DND-41 (cell line): ENCODE measurements at regions not wholly inside any gene's neighbourhood (a gene's known extent, or its start where the extent isn't known, plus 50 kb on each side); places are given as distances from the start of the nearest gene placed in this dataset.

Experiments used
- ATAC-seq: fragments of 200-7000 bp; cut with Tn5 transposase; 3 replicates; pipeline ENCODE4 v1.9.1; 2021; ENCODE audit warnings: low read depth; ENCODE audit not compliant: insufficient read depth
- DNase-seq: peaks from one replicate; pipeline ENCODE4 v3.0.0-alpha.2; 2020
- H2AFZ ChIP-seq: 2 replicates; pipeline ENCODE4 v1.6.0; 2012; ENCODE audit warnings: low read depth, low read length
- H3K27ac ChIP-seq: 2 replicates; pipeline ENCODE4 v1.5.1; 2012; ENCODE audit warnings: low read length, inconsistent platforms
- H3K27me3 ChIP-seq: fragments of 200-600 bp; sonication (generic); 2 replicates; pipeline ENCODE4 v1.6.0; 2012; ENCODE audit warnings: low read length, mild to moderate bottlenecking, inconsistent platforms; ENCODE audit not compliant: insufficient read depth, poor library complexity
- H3K36me3 ChIP-seq: 2 replicates; pipeline ENCODE4 v1.5.1; 2012; ENCODE audit warnings: low read length, inconsistent platforms; ENCODE audit not compliant: insufficient read depth
- H3K4me1 ChIP-seq: 2 replicates; pipeline ENCODE4 v1.5.1; 2012; ENCODE audit warnings: mild to moderate bottlenecking, low read length; ENCODE audit not compliant: insufficient read depth
- H3K4me2 ChIP-seq: 2 replicates; pipeline ENCODE4 v1.6.0; 2012; ENCODE audit warnings: mild to moderate bottlenecking, moderate library complexity, low read length, inconsistent platforms; ENCODE audit not compliant: insufficient read depth
- H3K4me3 ChIP-seq, 2 experiments: fragments of 200-600 bp in 1 of 2; shearing (Covaris generic) in 1 of 2; 2 replicates each; pipeline ENCODE4 v1.5.1; 2012 to 2016; ENCODE audit warnings: inconsistent platforms in 2 of 2, low read length in 2 of 2, mild to moderate bottlenecking in 2 of 2, low read depth in 1 of 2, moderate library complexity in 1 of 2
- H3K79me2 ChIP-seq: 2 replicates; pipeline ENCODE4 v1.6.0; 2012; ENCODE audit warnings: low read length, inconsistent platforms; ENCODE audit not compliant: insufficient read depth
- H3K9ac ChIP-seq: 2 replicates; pipeline ENCODE4 v1.6.0; 2012; ENCODE audit warnings: low read depth, mild to moderate bottlenecking, inconsistent platforms, low read length, moderate library complexity
- H3K9me3 ChIP-seq: 2 replicates; pipeline ENCODE4 v1.5.1; 2012; ENCODE audit warnings: low read length, moderate library complexity, mild to moderate bottlenecking, inconsistent platforms; ENCODE audit not compliant: insufficient read depth, severe bottlenecking
- H4K20me1 ChIP-seq: 2 replicates; pipeline ENCODE4 v1.6.0; 2012; ENCODE audit warnings: low read length; ENCODE audit not compliant: insufficient read depth
- EZH2 ChIP-seq: IDR thresholded peaks from 3 replicates; pipeline ENCODE4 v1.6.1; 2012; ENCODE audit warnings: borderline replicate concordance, low read depth, mild to moderate bottlenecking, moderate library complexity, low read length, inconsistent platforms; ENCODE audit not compliant: severe bottlenecking
- TF ChIP-seq, protein P1 (sequence below): IDR thresholded peaks from 2 replicates; pipeline ENCODE4 v1.5.1; 2012; ENCODE audit warnings: borderline replicate concordance, low read length, moderate library complexity, mild to moderate bottlenecking; ENCODE audit not compliant: poor library complexity, severe bottlenecking; ENCODE audit errors: extremely low read depth

DNA sequence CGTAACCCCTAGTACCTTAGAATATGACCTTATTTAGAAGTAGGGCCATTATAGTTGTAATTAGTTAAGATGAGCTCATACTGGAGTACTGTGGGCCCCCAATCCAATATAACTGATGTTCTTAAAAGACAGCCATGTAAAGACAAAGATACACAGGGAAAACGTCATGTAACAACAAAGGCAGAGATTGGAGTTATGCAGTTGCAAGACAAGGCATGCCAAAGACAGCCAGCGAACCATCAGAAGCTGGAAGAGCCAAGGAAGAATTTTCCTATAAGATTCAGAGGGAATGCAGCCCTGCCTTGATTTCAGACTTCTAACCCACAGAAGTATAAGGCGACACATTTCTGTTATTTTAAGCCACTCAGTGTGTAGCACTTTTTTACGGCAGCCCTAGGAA, 55.9 kb upstream of the TLK1 start:
- Histone ChIP-seq H3K27me3 (no peaks in the 10 kb centered on the region), H3K36me3 (no peaks in the 10 kb centered on the region), H3K4me1 (peaks cover 4% of the 10 kb centered on the region), H2AFZ (no peak overlapping the region), H3K27ac (no peak overlapping the region), H3K9me3 (peaks cover 5% of the 10 kb centered on the region), H3K4me2 (no peak overlapping the region), H4K20me1 (no peaks in the 10 kb centered on the region), H3K9ac (no peak overlapping the region), H3K4me3 (no peak overlapping the region), H3K79me2 (no peaks in the 10 kb centered on the region)
- TF ChIP-seq, protein P1, sequence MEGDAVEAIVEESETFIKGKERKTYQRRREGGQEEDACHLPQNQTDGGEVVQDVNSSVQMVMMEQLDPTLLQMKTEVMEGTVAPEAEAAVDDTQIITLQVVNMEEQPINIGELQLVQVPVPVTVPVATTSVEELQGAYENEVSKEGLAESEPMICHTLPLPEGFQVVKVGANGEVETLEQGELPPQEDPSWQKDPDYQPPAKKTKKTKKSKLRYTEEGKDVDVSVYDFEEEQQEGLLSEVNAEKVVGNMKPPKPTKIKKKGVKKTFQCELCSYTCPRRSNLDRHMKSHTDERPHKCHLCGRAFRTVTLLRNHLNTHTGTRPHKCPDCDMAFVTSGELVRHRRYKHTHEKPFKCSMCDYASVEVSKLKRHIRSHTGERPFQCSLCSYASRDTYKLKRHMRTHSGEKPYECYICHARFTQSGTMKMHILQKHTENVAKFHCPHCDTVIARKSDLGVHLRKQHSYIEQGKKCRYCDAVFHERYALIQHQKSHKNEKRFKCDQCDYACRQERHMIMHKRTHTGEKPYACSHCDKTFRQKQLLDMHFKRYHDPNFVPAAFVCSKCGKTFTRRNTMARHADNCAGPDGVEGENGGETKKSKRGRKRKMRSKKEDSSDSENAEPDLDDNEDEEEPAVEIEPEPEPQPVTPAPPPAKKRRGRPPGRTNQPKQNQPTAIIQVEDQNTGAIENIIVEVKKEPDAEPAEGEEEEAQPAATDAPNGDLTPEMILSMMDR, result no peak
- no peak for TF ChIP-seq EZH2
- ATAC-seq (no peak), DNase-seq (no peak)

- Histone ChIP-seq H3K4me2 (no peak overlapping the region), H3K9ac (no peak overlapping the region), H3K79me2 (no peaks in the 10 kb centered on the region), H3K36me3 (no peaks in the 10 kb centered on the region), H2AFZ (no peak overlapping the region), H3K27me3 (no peaks in the 10 kb centered on the region), H4K20me1 (no peaks in the 10 kb centered on the region), H3K4me3 (no peak overlapping the region), H3K9me3 (peaks cover 2% of the 10 kb centered on the region), H3K4me1 (peaks cover 20% of the 10 kb centered on the region), H3K27ac (no peak overlapping the region)
- ATAC-seq (no peak), DNase-seq (no peak)
- TF ChIP-seq EZH2, result no peak
- TF ChIP-seq, protein P1, result no peak
These were observed 53.4 kb upstream of the TLK1 start for GRCh38 chr2:171214093-171214492.

- Histone ChIP-seq H3K4me1 (peaks cover 28% of the 10 kb centered on the region), H3K4me2 (peak overlapping the region; percentile 54), H2AFZ (peak overlapping the region; percentile 68), H3K27me3 (no peaks in the 10 kb centered on the region), H3K4me3 (peak overlapping the region in 1 of 2 experiments; percentile 44; a peak in 2 of 4 replicates), H3K9me3 (no peaks in the 10 kb centered on the region), H3K9ac (peak overlapping the region; percentile 34), H3K79me2 (no peaks in the 10 kb centered on the region), H4K20me1 (no peaks in the 10 kb centered on the region), H3K36me3 (no peaks in the 10 kb centered on the region), H3K27ac (peak overlapping the region; percentile 66)
- peak; percentile 97 for ATAC-seq
- TF ChIP-seq EZH2, result no peak
- TF ChIP-seq, protein P1, result no peak
- DNase-seq, result peak; percentile 75
These were observed 50.3 kb upstream of the TLK1 start for GRCh38 chr2:171210864-171211431.
